ENCODE measurements at regions not wholly inside any gene's neighbourhood (a gene's known extent, or its start where the extent isn't known, plus 50 kb on each side); places are given as distances from the start of the nearest gene placed in this dataset.

GRCh38 chrX:9131066-9131465 is 97.1 kb upstream of the FAM9B start:
- no peaks in the 10 kb centered on the region for H3K27me3 ChIP-seq (ENCODE audit: insufficient read depth, low read length)
- H3K27ac ChIP-seq (ENCODE audit: low read depth, low read length, poor library complexity, severe bottlenecking), result no peak overlapping the region
- no peaks in the 10 kb centered on the region for H3K9me3 ChIP-seq (ENCODE audit: low read length)
- no peaks in the 10 kb centered on the region for H4K20me1 ChIP-seq (ENCODE audit: insufficient read depth, low read length)
- no peaks in the 10 kb centered on the region for H3K9me2 ChIP-seq (ENCODE audit: low read depth, low read length)
- H3F3A ChIP-seq (ENCODE audit: insufficient read depth, low read length), result no peaks in the 10 kb centered on the region
- no peaks in the 10 kb centered on the region for H3K79me2 ChIP-seq (ENCODE audit: insufficient read depth, low read length)
- peaks cover 16% of the 10 kb centered on the region for H3K4me1 ChIP-seq (ENCODE audit: insufficient read depth, low read length, severe bottlenecking)
- H2AFZ ChIP-seq (ENCODE audit: low read length), result no peak overlapping the region
- no peak overlapping the region for H3K9ac ChIP-seq (ENCODE audit: low read length)
- no peak overlapping the region for H3K4me2 ChIP-seq (ENCODE audit: low read length)
- TF ChIP-seq CTCF (IDR thresholded peaks at IDR 0.05; ENCODE audit: low read length) (no peak), EZH2 (IDR thresholded peaks at IDR 0.05; ENCODE audit: borderline replicate concordance, low read length) (no peak)
- H3K4me3 ChIP-seq (ENCODE audit: low read depth, low read length, poor library complexity, severe bottlenecking), result no peak overlapping the region
- peaks cover 7% of the 10 kb centered on the region; the same call in 1 of the 2 replicates for H3K36me3 ChIP-seq (ENCODE audit: insufficient read depth, low read length)

- no peaks in the 10 kb centered on the region for H3K79me2 ChIP-seq (ENCODE audit: insufficient read depth, low read length)
- H3K9ac ChIP-seq (ENCODE audit: low read length), result no peak overlapping the region
- no peaks in the 10 kb centered on the region for H3F3A ChIP-seq (ENCODE audit: insufficient read depth, low read length)
- no peak overlapping the region for H3K4me3 ChIP-seq (ENCODE audit: low read depth, low read length, poor library complexity, severe bottlenecking)
- H3K27me3 ChIP-seq (ENCODE audit: insufficient read depth, low read length), result no peaks in the 10 kb centered on the region
- no peaks in the 10 kb centered on the region for H4K20me1 ChIP-seq (ENCODE audit: insufficient read depth, low read length)
- TF ChIP-seq EZH2 (IDR thresholded peaks at IDR 0.05; ENCODE audit: borderline replicate concordance, low read length) (no peak), CTCF (IDR thresholded peaks at IDR 0.05; ENCODE audit: low read length) (no peak)
- no peaks in the 10 kb centered on the region for H3K9me3 ChIP-seq (ENCODE audit: low read length)
- H3K27ac ChIP-seq (ENCODE audit: low read depth, low read length, poor library complexity, severe bottlenecking), result no peak overlapping the region
- H3K4me2 ChIP-seq (ENCODE audit: low read length), result no peak overlapping the region
- H2AFZ ChIP-seq (ENCODE audit: low read length), result no peak overlapping the region
- peaks cover 21% of the 10 kb centered on the region for H3K4me1 ChIP-seq (ENCODE audit: insufficient read depth, low read length, severe bottlenecking)
- no peaks in the 10 kb centered on the region for H3K9me2 ChIP-seq (ENCODE audit: low read depth, low read length)
- peaks cover 7% of the 10 kb centered on the region; the same call in 1 of the 2 replicates for H3K36me3 ChIP-seq (ENCODE audit: insufficient read depth, low read length)
Observed at GRCh38 chrX:9132036-9132638, 98.2 kb upstream of the FAM9B start.

DNA sequence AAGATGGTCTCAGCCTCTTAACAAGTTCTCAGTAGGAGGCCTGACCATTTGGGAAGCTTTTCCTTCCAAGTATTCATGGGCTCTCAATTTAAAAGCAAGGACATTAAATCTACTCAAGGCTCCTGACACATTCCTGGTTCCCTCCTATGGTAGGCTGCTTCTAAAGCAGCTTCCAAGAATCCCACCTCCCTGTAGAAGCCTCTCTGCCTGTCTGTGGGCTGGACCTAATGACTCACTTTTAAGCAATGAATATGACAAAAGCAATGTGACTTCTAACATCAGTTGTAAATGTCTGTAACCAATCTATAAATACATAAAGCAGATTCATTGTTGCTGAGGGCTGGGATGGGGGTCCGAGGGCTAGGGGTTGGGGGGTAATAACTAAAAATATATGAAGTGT is 99.5 kb upstream of the FAM9B start:
- Histone ChIP-seq H3K9me3 (ENCODE audit: low read length) (no peaks in the 10 kb centered on the region), H3F3A (ENCODE audit: insufficient read depth, low read length) (no peaks in the 10 kb centered on the region), H3K4me1 (ENCODE audit: insufficient read depth, low read length, severe bottlenecking) (peaks cover 21% of the 10 kb centered on the region), H4K20me1 (ENCODE audit: insufficient read depth, low read length) (no peaks in the 10 kb centered on the region), H3K79me2 (ENCODE audit: insufficient read depth, low read length) (no peaks in the 10 kb centered on the region), H3K4me2 (ENCODE audit: low read length) (no peak overlapping the region), H3K4me3 (ENCODE audit: low read depth, low read length, poor library complexity, severe bottlenecking) (no peak overlapping the region), H2AFZ (ENCODE audit: low read length) (no peak overlapping the region), H3K36me3 (ENCODE audit: insufficient read depth, low read length) (peaks cover 7% of the 10 kb centered on the region; the same call in 1 of the 2 replicates), H3K27me3 (ENCODE audit: insufficient read depth, low read length) (no peaks in the 10 kb centered on the region), H3K9ac (ENCODE audit: low read length) (no peak overlapping the region), H3K9me2 (ENCODE audit: low read depth, low read length) (no peaks in the 10 kb centered on the region), H3K27ac (ENCODE audit: low read depth, low read length, poor library complexity, severe bottlenecking) (no peak overlapping the region)
- TF ChIP-seq EZH2 (IDR thresholded peaks at IDR 0.05; ENCODE audit: borderline replicate concordance, low read length), result no peak
- no peak for TF ChIP-seq CTCF (IDR thresholded peaks at IDR 0.05; ENCODE audit: low read length)

All from OCI-LY1 (cell line).